HG02642 (cell line): ENCODE measurements at regions not wholly inside any gene's neighbourhood (a gene's known extent, or its start where the extent isn't known, plus 50 kb on each side); places are given as distances from the start of the nearest gene placed in this dataset.

Experiments
- ATAC-seq: cut with Tn5 transposase; IDR thresholded peaks from one replicate; pipeline ENCODE4 v1.9.1; 2021; ENCODE audit warnings: mild to moderate bottlenecking; ENCODE audit not compliant: unreplicated experiment, poor library complexity

- ATAC-seq, result no peak
Observed at GRCh38 chr2:126822921-126823320, 75.8 kb upstream of the TEX51 start.

- no peak for ATAC-seq
Observed at GRCh38 chr2:126823951-126824350, 74.7 kb upstream of the TEX51 start.

GRCh38 chr2:126824663-126825062 is 74.0 kb upstream of the TEX51 start:
- no peak for ATAC-seq

GRCh38 chr2:126825316-126825715 is 73.4 kb upstream of the TEX51 start:
- ATAC-seq, result no peak

- no peak for ATAC-seq
Observed at GRCh38 chr2:126826491-126826890, 72.2 kb upstream of the TEX51 start.

GRCh38 chr2:126827371-126827770 is 71.3 kb upstream of the TEX51 start:
- ATAC-seq, result no peak

DNA sequence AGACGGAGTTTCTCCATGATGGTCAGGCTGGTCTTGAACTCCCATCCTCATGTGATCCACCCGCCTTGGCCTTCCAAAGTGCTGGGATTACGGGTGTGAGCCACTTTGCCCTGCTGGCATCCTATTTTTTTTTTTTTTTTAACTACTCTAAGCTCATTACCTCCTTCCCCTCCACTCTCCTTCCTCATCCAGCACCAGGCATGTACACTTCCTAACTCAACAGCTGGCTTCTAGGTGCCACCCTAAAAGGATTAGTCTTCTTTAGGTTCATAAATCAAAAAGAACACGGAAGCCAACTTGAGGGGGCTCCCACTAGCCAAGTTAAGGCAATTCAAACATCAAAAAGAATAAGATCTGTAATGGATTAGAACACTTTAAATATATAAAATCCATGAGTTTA is 70.6 kb upstream of the TEX51 start:
- no peak for ATAC-seq

GRCh38 chr2:126828491-126828890 is 70.2 kb upstream of the TEX51 start:
- ATAC-seq, result no peak

DNA sequence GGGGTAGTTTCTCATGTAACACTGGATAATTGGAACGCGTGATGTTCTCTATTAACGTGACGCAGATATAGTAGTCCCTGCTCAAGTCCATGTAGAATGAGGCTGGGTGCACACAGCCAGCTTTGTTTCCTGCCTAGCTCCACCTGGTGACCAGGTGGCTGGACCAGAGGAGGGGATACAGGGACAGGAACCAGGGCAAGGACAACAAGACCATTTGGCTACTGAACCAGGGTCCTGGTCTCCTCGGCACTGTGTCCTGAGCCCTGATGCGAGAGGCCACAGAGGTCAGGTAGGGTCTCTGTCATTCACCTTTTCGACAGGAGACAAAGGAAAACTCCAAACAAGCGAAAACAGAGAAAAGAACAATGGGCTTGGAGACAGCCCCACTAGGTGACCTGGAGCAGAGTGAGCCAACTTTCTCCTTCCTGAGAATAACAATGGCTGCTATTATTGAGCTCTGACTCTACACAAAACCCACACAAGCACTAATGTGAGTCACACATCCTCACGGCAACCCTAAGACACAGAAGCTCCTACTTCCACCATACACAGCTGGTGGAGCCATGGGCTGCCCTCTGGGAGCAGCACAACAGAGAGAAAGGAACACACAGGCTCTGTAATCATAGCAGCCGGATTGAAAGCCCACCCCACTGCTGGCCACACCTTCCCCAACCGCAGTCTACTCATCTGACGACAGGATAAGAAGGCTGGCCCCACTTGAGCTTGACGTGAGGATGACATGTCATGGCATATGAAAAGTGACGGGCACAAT is 67.3 kb upstream of the TEX51 start:
- ATAC-seq, result no peak

DNA sequence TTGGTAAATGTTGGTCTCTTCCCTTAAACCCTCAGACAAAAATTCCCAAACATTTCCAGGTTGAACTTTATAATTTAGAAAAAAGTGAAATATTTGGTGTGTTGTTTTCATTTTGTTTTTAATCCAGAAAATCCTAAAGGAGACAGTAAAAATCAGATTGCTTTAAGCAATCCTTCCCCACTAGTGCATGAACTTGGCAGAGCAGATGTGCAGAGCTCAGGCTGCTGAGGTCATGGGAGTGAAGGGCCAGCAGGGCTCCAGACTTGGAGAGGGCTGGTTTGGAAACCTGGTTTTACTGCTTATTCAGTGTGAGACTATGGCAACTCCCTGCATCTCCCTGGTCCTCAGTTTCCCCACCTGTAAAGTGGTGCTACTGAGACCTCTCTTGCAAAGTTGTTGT is 66.7 kb upstream of the TEX51 start:
- ATAC-seq, result no peak

GRCh38 chr2:126832757-126833156 is 65.9 kb upstream of the TEX51 start:
- no peak for ATAC-seq

DNA sequence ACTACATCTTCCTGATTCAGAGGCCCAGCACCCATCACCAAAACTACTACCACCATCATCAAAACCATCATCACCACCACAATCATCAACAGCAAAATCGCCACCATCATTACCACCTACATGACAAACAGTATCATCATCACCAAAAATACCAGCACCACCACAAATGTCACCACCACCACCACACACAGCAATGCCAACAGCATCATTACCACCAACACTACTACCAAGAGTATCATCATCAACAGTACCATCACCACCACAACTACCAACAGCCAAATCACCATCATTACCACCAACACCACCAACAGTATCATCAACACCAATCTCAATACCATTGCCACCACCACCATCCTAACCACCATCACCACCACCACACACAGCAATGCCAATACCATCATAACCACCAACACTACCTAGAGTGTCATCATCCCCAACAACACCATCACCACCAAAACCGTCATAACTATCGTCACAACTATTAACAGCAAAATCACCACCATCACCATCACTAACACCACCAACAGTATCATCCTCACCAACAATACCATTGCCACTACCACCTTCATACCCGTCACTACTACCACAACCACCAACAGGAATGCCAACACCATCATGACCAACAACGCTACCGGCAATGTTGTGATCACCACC is 64.6 kb upstream of the TEX51 start:
- ATAC-seq, result no peak

DNA sequence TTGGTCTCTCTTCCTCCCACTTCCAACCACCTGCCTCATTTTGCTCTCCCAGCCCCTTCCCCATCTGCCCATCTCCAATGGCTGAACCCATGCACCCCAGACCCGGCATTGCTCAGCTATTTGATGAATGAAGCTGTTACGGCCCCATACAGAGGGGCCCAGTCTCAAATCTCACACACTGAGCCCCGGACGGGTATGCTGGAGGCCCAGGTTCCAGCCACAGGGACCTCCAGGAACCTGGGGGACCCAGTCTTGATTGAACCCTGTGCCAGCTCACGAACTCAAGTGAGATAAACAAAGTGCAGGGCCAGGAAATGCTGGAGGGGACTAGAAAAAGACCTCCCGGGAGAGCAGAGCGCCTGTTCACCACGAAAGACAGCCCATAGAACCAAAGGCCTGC is 63.4 kb upstream of the TEX51 start:
- no peak for ATAC-seq

DNA sequence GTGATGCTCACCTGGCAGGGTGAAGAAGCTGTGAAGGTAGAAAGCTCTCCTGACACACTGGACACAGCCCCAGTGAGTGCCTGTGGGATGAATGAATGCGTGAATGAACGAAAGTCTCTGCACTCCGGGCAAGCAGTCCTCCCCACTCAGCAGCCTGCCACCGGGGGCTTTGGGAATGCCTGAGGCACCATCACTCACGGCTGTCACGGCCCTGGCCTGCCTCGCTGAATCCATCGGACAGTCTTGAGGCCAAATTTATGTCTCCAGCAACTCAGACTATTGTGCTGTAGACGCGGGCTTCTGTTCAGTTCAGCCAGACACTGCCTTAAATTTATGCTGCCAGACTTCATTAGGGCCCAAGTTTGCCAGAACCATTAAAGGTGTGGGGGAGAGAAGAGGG is 62.9 kb upstream of the TEX51 start:
- no peak for ATAC-seq

GRCh38 chr2:126836761-126837679 is 61.7 kb upstream of the TEX51 start:
- no peak for ATAC-seq

GRCh38 chr2:126837966-126838715 is 60.5 kb upstream of the TEX51 start:
- no peak for ATAC-seq

- ATAC-seq, result no peak
Observed at GRCh38 chr2:126838716-126838985, 60.0 kb upstream of the TEX51 start.

DNA sequence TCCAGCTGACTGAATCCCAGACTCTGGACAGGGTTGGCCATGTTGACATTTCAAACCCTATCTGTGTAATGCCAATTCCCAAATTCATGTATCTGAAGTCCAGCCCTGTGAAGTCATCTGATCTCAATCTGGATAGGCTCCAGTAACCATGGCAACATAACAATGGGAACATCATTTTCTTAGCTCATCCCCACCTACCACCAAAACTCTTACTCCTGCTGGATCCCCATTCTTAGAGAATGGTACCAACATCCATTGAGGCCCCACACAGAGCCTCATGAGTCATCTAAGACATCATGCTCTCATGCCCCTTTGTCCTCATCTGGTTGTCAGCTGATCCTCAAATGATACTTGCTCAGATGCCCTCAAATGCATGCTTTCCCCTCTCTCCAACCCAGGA is 58.9 kb upstream of the TEX51 start:
- no peak for ATAC-seq

DNA sequence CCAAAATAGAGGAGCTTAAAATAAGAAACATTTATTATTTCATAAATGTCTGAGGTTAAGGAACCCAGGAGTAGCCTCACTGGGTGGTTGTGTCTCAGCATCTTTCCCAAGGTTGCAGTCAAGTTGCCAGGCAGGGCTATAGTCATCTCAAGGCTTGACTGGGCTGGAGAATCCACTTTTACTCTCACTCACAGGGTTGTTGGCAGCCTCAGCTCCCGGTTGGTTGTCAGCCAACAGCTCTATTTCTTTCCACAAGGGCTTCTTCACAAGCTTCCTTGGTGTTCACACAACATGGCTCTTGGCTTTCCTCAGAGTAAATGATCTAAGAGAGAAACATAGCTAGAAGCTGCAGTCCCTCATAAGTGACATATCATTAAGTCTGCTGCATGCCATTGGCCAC is 55.6 kb upstream of the TEX51 start:
- ATAC-seq, result no peak

DNA sequence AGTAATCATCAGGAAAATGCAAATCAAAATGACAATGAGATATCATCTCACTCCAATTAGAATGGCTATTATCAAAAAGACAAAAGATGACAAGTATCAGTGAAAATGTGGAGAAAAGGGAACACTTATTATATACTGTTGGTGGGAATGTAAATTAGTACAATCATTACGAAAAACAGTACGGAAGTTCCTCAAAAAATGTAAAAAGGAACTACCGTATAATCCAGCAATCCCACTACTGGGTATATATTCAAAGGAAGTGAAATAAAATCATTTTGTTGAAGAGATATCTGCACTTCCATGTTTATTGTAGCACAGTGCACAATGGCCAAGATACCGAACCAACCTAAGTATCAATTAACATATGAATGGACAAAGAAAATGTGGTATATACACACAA is 52.4 kb upstream of the TEX51 start:
- ATAC-seq, result no peak
